CD1c-positive myeloid dendritic cell (primary cell): ENCODE measurements at regions not wholly inside any gene's neighbourhood (a gene's known extent, or its start where the extent isn't known, plus 50 kb on each side); places are given as distances from the start of the nearest gene placed in this dataset.
"Not testable (repeated sequence)": the region's sequence is repeated elsewhere in the genome, so short reads cannot be mapped to it uniquely, and the experiment has no call there.

Source experiments
- DNase-seq: peaks from one replicate; pipeline ENCODE4 v3.0.0-alpha.2; 2016; ENCODE audit errors: extremely low spot score

DNA sequence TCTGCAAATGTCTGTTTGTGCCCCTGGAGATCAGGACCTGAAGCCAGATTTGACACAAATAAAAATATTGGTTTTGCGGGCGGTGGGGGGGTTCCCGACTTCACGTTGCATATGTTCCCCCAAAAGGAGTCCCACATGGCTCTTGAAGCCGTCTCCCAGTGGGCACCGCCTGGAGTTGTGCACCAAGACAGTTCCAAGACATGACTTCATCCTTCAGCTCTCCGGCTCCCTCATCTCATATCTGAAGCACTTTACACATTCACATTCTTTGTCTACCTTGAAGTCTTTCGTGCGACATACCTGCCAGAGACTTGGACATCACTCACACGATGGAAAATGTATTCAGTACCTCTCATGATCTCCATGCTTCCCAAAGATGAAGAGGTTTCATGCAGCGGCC is 362.8 kb upstream of the FOXK1 start:
- DNase-seq, result no peak

DNA sequence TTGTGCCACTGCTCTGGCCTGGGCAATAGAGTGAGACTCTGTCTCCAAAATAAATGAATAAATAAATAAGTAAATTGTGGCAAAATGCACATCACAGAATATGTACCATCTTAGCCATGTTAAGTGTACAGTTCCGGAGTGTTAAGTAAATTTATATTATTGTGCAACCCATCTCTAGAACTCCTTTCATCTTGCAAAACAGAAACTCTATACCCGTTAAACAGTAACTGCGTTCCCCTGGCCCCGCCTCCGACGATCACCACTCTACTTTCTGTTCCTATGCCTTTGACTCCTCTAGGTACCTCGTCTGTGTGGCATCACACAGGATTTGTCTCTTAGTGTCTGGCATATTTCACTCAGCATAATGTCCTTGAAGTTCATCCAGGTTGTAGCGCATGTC is 356.4 kb upstream of the FOXK1 start:
- DNase-seq, result no peak

GRCh38 chr7:4331711-4332110 is 350.4 kb upstream of the FOXK1 start:
- DNase-seq, result no peak

DNA sequence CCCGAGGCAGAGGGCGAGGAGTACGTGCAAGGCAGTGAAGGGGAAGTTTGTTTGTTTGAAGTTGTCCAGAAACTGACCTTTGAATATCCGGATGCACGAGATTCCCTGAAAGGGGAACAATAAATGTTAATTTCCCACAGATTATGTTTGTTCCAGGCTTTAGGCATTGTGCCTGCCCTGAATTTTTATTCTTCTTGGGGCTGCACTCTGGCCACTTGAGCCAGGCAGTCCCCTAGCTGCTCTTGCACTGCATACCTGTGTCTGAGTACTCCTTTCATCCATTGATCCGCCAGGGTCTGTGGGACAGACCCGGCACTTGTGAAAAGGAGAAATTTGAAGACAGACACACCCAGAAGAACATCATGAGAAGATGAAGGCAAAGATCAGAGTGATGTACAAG is 343.5 kb upstream of the FOXK1 start:
- no peak for DNase-seq

- DNase-seq, result no peak
Measured at GRCh38 chr7:4343272-4344247, 338.5 kb upstream of the FOXK1 start.

- no peak for DNase-seq
Measured at GRCh38 chr7:4345004-4345403, 337.1 kb upstream of the FOXK1 start.

- DNase-seq, result no peak
Measured at GRCh38 chr7:4352069-4352468, 330.0 kb upstream of the FOXK1 start.

DNA sequence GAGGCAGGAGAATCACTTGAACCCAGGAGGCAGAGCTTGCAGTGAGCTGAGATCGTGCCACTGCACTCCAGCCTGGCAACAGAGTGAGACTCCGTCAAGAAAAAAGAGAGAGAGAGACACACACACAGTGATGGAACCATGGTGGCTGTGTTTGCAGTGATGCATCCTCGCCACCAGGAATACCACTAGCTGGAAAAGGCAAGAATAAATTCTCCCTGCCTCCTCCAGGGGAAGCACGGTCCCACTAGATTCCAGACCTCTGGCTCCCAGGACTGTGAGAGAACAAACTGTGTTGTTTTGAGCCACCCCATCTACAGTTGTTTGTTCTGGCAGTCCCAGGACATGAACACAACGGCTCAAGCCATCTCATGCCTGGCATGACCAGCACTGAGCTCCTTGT is 320.3 kb upstream of the FOXK1 start:
- no peak for DNase-seq

- DNase-seq, result no peak
Measured at GRCh38 chr7:4383584-4383983, 298.5 kb upstream of the FOXK1 start.

DNA sequence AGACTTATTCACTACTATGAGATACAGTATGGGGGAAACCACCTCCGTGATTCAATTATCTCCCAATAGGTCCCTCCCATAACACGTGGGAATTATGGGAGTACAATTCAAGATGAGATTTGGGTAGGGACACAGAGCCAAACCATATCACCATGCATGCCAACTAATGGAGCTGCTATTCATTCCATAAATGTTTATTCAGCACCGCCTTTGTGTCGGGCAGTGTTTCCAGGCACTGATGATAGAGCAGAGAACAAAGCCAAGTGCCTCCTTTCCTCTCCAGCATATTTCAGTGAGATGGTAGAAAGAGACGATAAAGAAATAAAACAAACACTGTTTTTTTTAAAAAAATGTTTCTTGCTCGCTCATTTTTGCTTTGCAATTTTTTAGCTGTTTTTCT is 295.9 kb upstream of the FOXK1 start:
- no peak for DNase-seq

DNA sequence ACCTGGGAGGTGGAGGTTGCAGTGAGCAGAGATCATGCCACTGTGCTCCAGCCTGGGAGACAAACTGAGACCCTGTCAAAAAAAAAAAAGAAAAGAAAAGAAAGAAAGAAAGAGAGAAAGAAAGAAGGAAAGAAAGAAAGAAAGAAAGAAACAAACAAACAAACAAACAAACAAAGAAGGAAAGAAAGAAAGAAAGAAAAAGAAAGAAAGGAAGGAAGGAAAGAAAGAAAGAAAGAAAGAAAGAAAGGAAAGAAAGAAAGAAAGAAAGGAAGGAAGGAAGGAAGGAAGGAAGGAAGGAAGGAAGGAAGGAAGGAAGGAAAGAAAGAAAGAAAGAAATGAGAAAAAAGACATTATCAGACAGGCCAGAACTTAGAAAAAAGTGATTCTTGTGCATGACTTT is 291.0 kb upstream of the FOXK1 start:
- not testable (repeated sequence) for DNase-seq

GRCh38 chr7:4394736-4395135 is 287.4 kb upstream of the FOXK1 start:
- no peak for DNase-seq

- DNase-seq, result no peak
Measured at GRCh38 chr7:4399121-4399520, 283.0 kb upstream of the FOXK1 start.

DNA sequence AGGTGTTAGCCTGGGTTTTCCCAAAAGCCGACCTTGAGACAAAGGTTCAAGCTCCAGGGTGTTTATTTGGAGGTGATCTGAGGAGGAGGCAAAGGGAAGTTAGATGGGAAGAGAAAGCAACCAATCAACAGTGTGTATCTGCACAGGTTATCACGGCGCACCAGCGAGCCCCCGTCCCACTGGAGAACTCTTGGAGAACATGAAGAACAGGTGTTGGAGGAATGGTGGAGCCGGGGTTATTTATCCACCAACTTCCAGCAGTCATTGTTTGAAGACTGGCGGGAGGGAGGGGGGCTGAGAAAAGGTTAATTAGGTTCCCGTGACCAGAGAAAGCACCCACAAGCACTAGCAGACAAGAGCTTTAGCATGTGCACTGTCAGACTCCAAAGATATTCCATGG is 282.5 kb upstream of the FOXK1 start:
- DNase-seq, result no peak

GRCh38 chr7:4406288-4407058 is 275.6 kb upstream of the FOXK1 start:
- no peak for DNase-seq

DNA sequence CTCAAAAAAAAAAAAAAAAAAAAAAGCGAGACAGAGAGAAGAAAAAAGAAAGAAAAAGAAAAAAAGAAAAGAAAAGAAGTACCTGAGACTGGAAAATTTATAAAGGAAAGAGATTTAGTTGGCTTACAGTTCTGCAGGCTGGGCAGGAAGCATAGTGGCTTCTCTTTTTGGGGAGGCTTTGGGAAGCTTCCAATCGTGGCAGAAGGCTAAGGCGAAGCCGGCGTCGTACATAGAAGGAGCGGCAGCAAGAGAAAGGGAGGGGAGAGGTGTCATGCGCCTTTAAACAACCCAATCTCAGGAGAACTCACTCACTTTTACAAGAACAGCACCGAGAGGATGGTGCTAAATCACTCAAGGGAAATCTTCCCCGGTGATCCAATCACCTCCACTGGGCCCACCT is 272.1 kb upstream of the FOXK1 start:
- no peak for DNase-seq

DNA sequence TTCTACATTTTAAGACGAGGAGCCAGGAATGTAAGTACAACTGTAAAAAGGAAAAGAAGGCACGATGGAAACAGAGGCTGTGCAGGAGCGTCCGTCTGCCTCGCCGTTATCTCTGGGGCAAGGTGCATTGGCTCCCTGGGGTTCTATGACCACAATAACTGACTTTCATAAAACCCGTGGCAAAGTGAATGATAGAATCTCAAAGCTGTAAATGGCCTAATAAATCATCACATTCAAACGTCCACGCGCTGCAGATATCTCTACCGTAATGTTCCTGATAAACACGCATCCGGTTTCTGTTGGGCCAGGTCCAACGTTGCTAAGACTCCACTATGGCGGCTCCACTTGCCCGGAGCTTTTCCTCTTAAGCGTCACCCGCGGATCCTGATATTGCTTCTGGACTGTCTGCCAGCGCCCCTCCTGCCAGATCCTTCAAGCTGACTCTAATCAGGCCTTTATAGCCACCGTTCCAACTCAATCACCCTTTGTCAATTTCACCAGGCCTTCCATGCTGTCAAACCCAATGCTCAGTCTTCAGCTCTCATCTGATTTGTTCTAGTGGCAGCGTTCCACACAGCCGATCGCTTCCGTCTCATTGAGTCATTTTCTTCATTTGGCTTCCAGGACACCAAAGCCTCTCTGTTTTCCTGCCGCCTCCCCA is 265.6 kb upstream of the FOXK1 start:
- no peak for DNase-seq

DNA sequence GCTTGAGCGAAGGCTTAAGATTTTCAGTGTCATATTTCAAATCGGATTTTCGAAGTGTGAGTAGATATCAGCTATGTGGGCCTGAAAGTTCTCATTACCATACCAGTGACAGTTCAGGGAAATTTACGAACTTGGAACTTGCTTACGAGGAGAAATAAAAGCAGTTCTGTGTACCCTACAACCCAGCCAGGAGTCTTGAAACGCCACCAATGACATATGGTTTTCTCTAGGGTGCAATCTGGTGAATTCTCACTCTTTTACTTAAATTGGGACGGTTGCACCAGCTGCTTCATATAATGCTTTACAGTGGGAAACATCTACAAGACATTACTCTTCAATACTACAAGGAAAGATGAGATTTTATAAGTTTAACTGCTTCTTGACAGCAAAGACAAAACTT is 253.6 kb upstream of the FOXK1 start:
- no peak for DNase-seq

DNA sequence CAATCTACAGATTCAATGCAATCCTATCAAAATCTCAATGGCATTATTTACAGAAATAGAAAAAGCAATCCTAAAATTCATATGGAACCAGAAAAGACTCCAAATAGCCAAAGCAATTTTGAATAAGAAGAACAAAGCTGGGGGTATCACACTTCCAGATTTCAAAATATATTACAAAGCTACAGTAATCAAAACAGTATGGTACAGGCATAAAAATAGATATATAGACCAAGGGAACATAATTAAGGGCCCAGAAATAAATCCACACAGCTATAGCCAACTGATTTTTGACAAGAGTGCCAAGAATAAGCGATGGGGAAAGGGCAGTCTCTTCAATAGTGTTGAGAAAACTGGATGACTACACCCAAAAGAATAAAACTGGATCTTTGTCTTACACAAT is 251.9 kb upstream of the FOXK1 start:
- no peak for DNase-seq

- no peak for DNase-seq
Measured at GRCh38 chr7:4434306-4434705, 247.8 kb upstream of the FOXK1 start.

- DNase-seq, result no peak
Measured at GRCh38 chr7:4436361-4436895, 245.7 kb upstream of the FOXK1 start.

DNA sequence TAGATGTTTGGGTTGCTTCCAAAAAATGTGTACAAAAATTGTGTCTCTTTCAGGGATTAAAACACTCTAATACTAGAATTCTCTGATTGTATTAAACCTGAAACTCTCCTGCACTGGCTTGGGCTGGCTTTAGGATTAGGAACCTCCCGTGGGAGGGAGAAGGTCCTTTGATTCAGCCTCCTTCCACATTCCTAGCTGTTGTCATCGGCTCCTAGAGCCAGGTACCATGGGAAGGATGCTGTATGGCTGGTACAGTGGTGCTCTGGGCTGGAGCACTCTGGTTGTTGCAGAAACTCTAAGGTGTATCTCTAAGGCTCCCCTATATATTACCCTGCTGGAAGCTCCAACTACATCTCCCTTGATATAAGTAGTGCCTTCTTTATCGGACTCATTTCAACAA is 245.2 kb upstream of the FOXK1 start:
- no peak for DNase-seq
